ENCODE measurements at regions not wholly inside any gene's neighbourhood (a gene's known extent, or its start where the extent isn't known, plus 50 kb on each side); places are given as distances from the start of the nearest gene placed in this dataset.

DNA sequence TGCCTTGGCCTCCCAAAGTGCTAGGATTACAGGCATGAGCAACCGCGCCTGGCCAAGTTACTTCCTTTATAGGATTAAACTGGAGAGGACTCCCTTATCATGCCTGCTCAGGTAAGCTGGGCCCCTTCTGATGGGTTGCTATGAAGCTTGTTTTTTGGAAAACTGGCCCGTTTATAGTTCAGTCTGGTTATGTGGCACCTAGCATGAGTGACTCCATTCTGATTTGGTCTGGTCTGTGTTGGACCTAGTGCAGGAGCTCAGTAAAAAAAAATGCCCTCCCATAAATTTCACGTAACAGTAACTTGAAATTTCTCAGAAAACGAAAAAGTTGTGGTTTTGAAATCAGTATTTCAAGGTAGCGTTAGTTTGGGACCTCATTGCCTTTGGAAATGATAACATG is 448.4 kb downstream of the HACE1 start:
- no peak for FAIRE-seq
- no peak for TF ChIP-seq CTCF (IDR thresholded peaks at IDR 0.05; ENCODE audit: insufficient read depth, missing control alignments)
- DNase-seq (ENCODE audit: insufficient read length, low spot score), result no peak

DNA sequence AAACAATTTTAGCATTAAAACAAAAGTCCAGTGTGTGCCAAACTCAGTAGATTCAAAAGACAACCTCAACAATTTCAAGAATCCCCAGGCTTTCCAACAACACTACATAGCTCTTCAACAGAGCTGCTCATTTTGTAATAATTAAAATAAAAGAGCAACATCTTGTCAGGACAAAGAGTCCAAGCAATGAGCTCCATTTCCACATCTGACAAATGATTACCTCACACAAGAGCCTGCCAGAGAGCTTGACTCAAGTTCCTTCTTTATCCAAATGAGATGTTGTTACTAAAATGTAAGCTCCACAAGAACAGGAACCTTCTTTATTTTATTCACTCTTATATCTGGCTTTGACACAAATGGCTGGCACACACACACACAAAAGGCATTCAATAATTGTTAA is 449.8 kb downstream of the HACE1 start:
- FAIRE-seq (no peak), DNase-seq (ENCODE audit: insufficient read length, low spot score) (no peak)
- TF ChIP-seq CTCF (IDR thresholded peaks at IDR 0.05; ENCODE audit: insufficient read depth, missing control alignments), result no peak

GRCh38 chr6:104407957-104408356 is 451.8 kb downstream of the HACE1 start:
- FAIRE-seq (no peak), DNase-seq (ENCODE audit: insufficient read length, low spot score) (no peak)
- TF ChIP-seq CTCF (IDR thresholded peaks at IDR 0.05; ENCODE audit: insufficient read depth, missing control alignments), result no peak

DNA sequence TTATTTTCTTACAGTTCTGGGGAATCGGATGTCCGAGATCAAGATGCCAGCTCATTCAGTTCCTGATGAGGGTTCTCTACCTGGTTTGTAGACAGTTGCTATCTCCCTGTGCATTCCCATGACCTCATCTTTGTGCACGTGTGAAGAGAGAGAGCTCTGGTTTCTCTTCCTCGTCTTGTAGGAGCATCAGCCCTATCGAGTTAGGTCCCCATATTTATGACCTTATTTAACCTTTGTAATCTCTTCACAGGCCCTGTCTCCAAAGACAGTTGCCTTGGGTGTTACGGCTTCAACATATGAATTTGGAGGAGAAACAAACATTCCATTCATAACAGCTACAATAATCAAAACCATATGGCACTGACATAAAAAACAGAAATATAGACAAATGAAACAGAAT is 455.3 kb downstream of the HACE1 start:
- FAIRE-seq, result no peak
- no peak for DNase-seq (ENCODE audit: insufficient read length, low spot score)

GRCh38 chr6:104402572-104402971 is 457.1 kb downstream of the HACE1 start:
- DNase-seq (ENCODE audit: insufficient read length, low spot score) (no peak), FAIRE-seq (no peak)
- TF ChIP-seq CTCF (IDR thresholded peaks at IDR 0.05; ENCODE audit: insufficient read depth, missing control alignments), result no peak

More for the DNA sequence above, 455.3 kb downstream of the HACE1 start:
- TF ChIP-seq CTCF (IDR thresholded peaks at IDR 0.05; ENCODE audit: insufficient read depth, missing control alignments), result no peak

GRCh38 chr6:104401926-104402325 is 457.8 kb downstream of the HACE1 start:
- FAIRE-seq (no peak), DNase-seq (ENCODE audit: insufficient read length, low spot score) (no peak)
- TF ChIP-seq CTCF (IDR thresholded peaks at IDR 0.05; ENCODE audit: insufficient read depth, missing control alignments), result no peak

- FAIRE-seq (no peak), DNase-seq (ENCODE audit: insufficient read length, low spot score) (no peak)
- no peak for TF ChIP-seq CTCF (IDR thresholded peaks at IDR 0.05; ENCODE audit: insufficient read depth, missing control alignments)
These were observed 458.9 kb downstream of the HACE1 start for GRCh38 chr6:104400844-104401243.
